Prostate gland (tissue), 2 donors: ENCODE measurements at regions not wholly inside any gene's neighbourhood (a gene's known extent, or its start where the extent isn't known, plus 50 kb on each side); places are given as distances from the start of the nearest gene placed in this dataset.

Experiments
- DNase-seq: peaks from one replicate; pipeline ENCODE4 v3.0.0-alpha.2; 2019; ENCODE audit warnings: low spot score
- H3K27ac ChIP-seq, 2 donors: fragments of 200-600 bp; sonication (generic); 2 replicates each; pipeline ENCODE4 v1.5.1; 2017 to 2019
- H3K27me3 ChIP-seq: fragments of 200-600 bp; sonication (generic); replicated peaks from 2 replicates; pipeline ENCODE4 v1.5.1; 2019; ENCODE audit not compliant: insufficient read depth
- H3K36me3 ChIP-seq, 2 donors: fragments of 200-600 bp; sonication (generic); 1 replicate in 1 of 2; 2 replicates in 1 of 2; pipeline versions ENCODE4 v1.5.1 to v1.8.1; 2017 to 2019
- H3K4me1 ChIP-seq: fragments of 200-600 bp; sonication (generic); replicated peaks from 2 replicates; pipeline ENCODE4 v1.5.1; 2019
- H3K4me3 ChIP-seq, 2 donors: fragments of 200-600 bp; sonication (generic); 2 replicates each; pipeline ENCODE4 v1.5.1; 2017 to 2019
- H3K9me3 ChIP-seq: fragments of 200-600 bp; sonication (generic); 2 replicates; pipeline ENCODE4 v1.5.1; 2017
- POLR2A ChIP-seq: fragments of 450-650 bp; IDR thresholded peaks from one replicate; pipeline ENCODE4 v1.6.1; 2016; ENCODE audit warnings: antibody characterized with exemption, mild to moderate bottlenecking
- POLR2AphosphoS5 ChIP-seq: sonication (generic); formaldehyde crosslinking; IDR thresholded peaks from one replicate; pipeline ENCODE4 v1.6.1; 2017; ENCODE audit warnings: antibody characterized with exemption
- WGBS: methylation state at CpG from one replicate; pipeline ENCODE4 v1.1.5; 2018; 5-methylcytosine and 5-hydroxymethylcytosine counted together
- intact Hi-C: fragments of 100-400 bp; cut with DNase I; formaldehyde crosslinking; loops from one replicate; pipeline ENCODE4 v1.14.2; 2022
- TF ChIP-seq, protein P1 (sequence below), 4 experiments: fragments of 200-600 bp in 2 of 4; fragments of 450-650 bp in 2 of 4; sonication (generic) in 2 of 4; IDR thresholded peaks; 1 replicate in 3 of 4; 2 replicates in 1 of 4; pipeline ENCODE4 v1.5.1; 2016 to 2019; ENCODE audit warnings: antibody characterized with exemption in 4 of 4, mild to moderate bottlenecking in 2 of 4, moderate library complexity in 2 of 4

DNA sequence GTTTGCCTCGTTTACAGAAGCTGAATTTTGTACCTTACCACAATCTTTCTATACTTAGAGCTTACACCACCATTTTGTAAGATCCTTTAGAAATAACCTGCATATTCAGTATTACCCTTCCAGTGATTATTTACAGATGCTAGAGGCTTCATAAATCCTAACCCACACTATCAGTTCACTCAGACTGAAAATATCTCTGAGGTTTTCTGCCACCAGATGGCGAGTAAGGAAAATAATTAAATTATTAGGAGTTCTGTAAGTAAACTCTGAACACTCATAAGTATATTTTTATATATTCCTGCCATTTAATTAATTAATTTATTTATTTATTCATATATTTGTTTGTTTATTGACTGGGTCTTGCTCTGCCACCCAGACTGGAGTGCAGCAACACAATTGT is 1635.2 kb downstream of the PLA2G4A start:
- WGBS, result 75% methylated on average over 2 of the region's 2 CpGs
- H3K27ac ChIP-seq, result no peak overlapping the region
- H3K27me3 ChIP-seq, result no peaks in the 10 kb centered on the region
- intact Hi-C loops, result no loop called here
- no peaks in the 10 kb centered on the region for H3K9me3 ChIP-seq
- TF ChIP-seq POLR2A (no peak), POLR2AphosphoS5 (no peak)
- TF ChIP-seq, protein P1, sequence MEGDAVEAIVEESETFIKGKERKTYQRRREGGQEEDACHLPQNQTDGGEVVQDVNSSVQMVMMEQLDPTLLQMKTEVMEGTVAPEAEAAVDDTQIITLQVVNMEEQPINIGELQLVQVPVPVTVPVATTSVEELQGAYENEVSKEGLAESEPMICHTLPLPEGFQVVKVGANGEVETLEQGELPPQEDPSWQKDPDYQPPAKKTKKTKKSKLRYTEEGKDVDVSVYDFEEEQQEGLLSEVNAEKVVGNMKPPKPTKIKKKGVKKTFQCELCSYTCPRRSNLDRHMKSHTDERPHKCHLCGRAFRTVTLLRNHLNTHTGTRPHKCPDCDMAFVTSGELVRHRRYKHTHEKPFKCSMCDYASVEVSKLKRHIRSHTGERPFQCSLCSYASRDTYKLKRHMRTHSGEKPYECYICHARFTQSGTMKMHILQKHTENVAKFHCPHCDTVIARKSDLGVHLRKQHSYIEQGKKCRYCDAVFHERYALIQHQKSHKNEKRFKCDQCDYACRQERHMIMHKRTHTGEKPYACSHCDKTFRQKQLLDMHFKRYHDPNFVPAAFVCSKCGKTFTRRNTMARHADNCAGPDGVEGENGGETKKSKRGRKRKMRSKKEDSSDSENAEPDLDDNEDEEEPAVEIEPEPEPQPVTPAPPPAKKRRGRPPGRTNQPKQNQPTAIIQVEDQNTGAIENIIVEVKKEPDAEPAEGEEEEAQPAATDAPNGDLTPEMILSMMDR (IDR thresholded peaks at IDR 0.05), result no peak
- H3K4me3 ChIP-seq, result no peak overlapping the region
- no peaks in the 10 kb centered on the region for H3K36me3 ChIP-seq
- no peaks in the 10 kb centered on the region for H3K4me1 ChIP-seq
- no peak for DNase-seq

DNA sequence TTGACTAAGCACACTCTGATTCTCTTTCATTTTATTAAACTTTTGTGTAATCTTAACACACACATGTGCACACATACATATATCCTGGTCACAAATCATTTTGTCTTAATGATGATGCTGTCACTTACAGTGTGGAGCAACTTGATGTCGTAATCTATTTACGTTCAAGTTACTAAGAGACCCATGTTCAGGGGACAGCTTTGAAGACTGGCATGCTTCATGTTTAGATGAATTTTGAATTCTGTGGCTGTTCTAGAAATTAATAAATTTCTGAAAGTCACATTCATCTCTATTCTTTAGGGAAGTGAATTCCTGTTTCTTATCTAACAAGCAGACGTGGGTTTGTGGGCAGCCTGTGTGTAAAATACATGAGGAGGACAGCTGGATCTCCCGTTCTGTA is 1637.8 kb downstream of the PLA2G4A start:
- intact Hi-C loops, result no loop called here
- H3K4me3 ChIP-seq, result no peak overlapping the region
- no peaks in the 10 kb centered on the region for H3K9me3 ChIP-seq
- H3K36me3 ChIP-seq, result no peaks in the 10 kb centered on the region
- no peak for DNase-seq
- H3K4me1 ChIP-seq, result no peaks in the 10 kb centered on the region
- H3K27me3 ChIP-seq, result no peaks in the 10 kb centered on the region
- TF ChIP-seq, protein P1 (IDR thresholded peaks at IDR 0.05), result no peak
- no peak for TF ChIP-seq POLR2A
- no peak for TF ChIP-seq POLR2AphosphoS5
- 54% methylated on average over 4 of the region's 4 CpGs for WGBS
- no peak overlapping the region for H3K27ac ChIP-seq

DNA sequence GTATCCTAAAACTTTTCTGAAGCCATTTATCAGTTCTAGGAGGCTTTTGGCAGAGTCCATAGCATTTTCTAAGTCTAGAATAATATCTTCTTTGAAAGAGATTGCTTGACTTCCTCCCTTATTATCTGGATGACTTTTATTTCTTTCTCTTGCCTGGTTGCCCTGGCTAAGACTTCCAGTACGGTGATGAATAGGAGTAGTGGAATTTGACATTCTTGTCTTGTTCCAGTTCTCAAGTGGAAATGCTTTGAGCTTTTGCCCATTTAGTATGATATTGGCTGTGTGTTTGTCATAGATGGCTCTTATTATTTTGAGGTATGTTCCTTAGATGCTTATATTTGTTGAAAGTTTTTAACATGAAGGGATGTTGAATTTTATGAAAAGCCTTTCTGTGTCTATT is 1647.9 kb downstream of the PLA2G4A start:
- DNase-seq, result no peak
- Histone ChIP-seq H3K4me1 (no peaks in the 10 kb centered on the region), H3K27me3 (no peaks in the 10 kb centered on the region), H3K27ac (no peak overlapping the region), H3K9me3 (no peaks in the 10 kb centered on the region), H3K4me3 (no peak overlapping the region), H3K36me3 (no peaks in the 10 kb centered on the region)
- 86% methylated on average over 1 of the region's 1 CpG for WGBS
- TF ChIP-seq POLR2A (no peak), POLR2AphosphoS5 (no peak)
- TF ChIP-seq, protein P1 (IDR thresholded peaks at IDR 0.05), result no peak
- intact Hi-C loops, result no loop called here

DNA sequence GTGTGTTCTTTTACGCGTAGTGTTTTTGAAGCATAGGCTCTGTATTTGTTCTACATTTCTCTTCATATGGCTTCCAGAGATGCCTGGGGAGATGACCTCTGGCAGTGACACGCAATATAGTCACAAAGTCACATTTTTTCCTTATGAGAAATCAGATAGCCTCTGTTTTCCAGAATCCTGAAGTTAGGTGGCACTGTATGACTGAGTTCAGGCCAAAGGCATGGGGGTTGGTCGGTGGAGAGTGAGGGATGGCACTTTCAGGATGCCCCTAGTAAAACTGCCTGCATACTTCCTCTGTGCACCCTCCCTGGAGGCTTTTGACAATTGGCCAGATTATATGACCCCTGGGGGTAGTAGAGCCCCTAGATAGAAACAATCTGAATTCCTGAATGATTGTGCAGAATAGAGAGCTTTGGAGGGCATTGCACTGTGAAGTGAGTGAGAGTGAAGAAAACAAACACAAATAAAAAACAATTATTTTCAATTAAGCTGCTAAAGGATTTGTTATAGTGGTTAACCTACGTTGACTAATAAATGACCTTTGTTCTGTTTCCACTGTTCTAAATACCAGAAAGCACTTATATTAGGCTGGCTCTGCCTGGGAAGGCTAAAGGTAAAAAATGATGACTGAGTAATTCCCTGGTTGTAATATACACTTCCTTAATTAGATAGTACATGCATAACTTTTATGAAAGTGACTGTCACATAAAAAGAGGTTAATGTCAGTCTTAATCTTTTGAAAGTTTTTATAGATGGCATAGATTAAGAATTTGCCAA is 1660.8 kb downstream of the PLA2G4A start:
- TF ChIP-seq, protein P1 (IDR thresholded peaks at IDR 0.05), result no peak
- TF ChIP-seq POLR2A, result no peak
- TF ChIP-seq POLR2AphosphoS5, result no peak
- Histone ChIP-seq H3K27me3 (no peaks in the 10 kb centered on the region), H3K36me3 (no peaks in the 10 kb centered on the region), H3K4me3 (no peak overlapping the region), H3K9me3 (no peaks in the 10 kb centered on the region), H3K4me1 (no peaks in the 10 kb centered on the region), H3K27ac (no peak overlapping the region)
- WGBS, result 54% methylated on average over 5 of the region's 5 CpGs
- intact Hi-C loops, result no loop called here
- DNase-seq, result no peak

DNA sequence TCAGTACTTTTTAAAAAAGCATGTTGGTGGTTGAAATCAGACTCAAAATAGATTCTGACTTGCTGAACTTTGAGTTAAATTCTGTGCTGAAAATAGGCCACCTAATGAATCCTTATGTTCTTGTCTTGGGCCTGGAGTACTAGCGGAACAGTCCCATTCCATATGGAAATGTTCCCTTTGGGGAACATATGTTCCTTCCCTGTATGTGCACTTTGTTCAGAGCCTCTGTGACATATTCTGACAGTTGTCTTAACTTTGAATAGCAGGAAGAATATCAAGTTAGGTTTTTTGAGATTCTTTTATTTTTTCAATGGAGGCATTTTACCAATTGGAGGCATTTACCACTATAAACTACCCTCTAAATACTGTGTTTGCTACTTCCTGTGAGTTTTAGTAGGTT is 1667.8 kb downstream of the PLA2G4A start:
- Histone ChIP-seq H3K9me3 (no peaks in the 10 kb centered on the region), H3K4me3 (no peak overlapping the region), H3K27ac (no peak overlapping the region), H3K36me3 (no peaks in the 10 kb centered on the region), H3K27me3 (no peaks in the 10 kb centered on the region), H3K4me1 (no peaks in the 10 kb centered on the region)
- no peak for DNase-seq
- WGBS, result 96% methylated on average over 1 of the region's 1 CpG
- intact Hi-C loops, result no loop called here
- no peak for TF ChIP-seq POLR2A
- no peak for TF ChIP-seq POLR2AphosphoS5
